ENCODE measurements at regions not wholly inside any gene's neighbourhood (a gene's known extent, or its start where the extent isn't known, plus 50 kb on each side); places are given as distances from the start of the nearest gene placed in this dataset.

DNA sequence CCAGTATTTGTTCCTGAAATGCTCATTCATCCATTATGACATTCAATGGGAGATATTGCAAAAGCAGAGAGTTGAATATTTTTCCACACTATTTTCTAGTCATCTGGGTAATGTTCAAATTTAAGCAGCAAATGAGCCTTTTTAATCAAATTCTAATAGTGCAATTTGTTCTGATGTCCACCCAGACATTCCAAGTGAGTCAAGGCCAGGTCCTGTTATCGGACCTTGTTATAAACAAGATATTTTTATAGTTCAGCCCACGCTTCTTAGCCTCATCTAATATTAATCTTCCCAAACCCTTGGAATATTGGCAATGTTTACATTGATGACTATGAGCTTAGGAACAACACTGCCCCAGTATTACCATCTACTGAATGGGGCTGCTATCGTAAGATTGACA lies 500.1 kb upstream of the PHF14 start:
- no peak overlapping the region for H3K27ac Mint-ChIP-seq
- ATAC-seq (no peak), DNase-seq (ENCODE audit: low spot score) (no peak)
- TF ChIP-seq ZBTB21 (CRISPR knock-in tag; IDR thresholded peaks at IDR 0.05; ENCODE audit: borderline replicate concordance): no peak
- TF ChIP-seq, protein P1, sequence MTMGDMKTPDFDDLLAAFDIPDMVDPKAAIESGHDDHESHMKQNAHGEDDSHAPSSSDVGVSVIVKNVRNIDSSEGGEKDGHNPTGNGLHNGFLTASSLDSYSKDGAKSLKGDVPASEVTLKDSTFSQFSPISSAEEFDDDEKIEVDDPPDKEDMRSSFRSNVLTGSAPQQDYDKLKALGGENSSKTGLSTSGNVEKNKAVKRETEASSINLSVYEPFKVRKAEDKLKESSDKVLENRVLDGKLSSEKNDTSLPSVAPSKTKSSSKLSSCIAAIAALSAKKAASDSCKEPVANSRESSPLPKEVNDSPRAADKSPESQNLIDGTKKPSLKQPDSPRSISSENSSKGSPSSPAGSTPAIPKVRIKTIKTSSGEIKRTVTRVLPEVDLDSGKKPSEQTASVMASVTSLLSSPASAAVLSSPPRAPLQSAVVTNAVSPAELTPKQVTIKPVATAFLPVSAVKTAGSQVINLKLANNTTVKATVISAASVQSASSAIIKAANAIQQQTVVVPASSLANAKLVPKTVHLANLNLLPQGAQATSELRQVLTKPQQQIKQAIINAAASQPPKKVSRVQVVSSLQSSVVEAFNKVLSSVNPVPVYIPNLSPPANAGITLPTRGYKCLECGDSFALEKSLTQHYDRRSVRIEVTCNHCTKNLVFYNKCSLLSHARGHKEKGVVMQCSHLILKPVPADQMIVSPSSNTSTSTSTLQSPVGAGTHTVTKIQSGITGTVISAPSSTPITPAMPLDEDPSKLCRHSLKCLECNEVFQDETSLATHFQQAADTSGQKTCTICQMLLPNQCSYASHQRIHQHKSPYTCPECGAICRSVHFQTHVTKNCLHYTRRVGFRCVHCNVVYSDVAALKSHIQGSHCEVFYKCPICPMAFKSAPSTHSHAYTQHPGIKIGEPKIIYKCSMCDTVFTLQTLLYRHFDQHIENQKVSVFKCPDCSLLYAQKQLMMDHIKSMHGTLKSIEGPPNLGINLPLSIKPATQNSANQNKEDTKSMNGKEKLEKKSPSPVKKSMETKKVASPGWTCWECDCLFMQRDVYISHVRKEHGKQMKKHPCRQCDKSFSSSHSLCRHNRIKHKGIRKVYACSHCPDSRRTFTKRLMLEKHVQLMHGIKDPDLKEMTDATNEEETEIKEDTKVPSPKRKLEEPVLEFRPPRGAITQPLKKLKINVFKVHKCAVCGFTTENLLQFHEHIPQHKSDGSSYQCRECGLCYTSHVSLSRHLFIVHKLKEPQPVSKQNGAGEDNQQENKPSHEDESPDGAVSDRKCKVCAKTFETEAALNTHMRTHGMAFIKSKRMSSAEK (CRISPR knock-in tag; IDR thresholded peaks at IDR 0.05; ENCODE audit: borderline replicate concordance): no peak
- TF ChIP-seq NR3C1 (CRISPR knock-in tag; conservative IDR thresholded peaks at IDR 0.05; ENCODE audit: low read depth): no peak
- TF ChIP-seq ZNF423 (CRISPR knock-in tag; IDR thresholded peaks at IDR 0.05): no peak
- no peak for TF ChIP-seq FOXP1 (CRISPR knock-in tag; IDR thresholded peaks at IDR 0.05; ENCODE audit: borderline replicate concordance)
- TF ChIP-seq ZNF263 (CRISPR knock-in tag; IDR thresholded peaks at IDR 0.05; ENCODE audit: low read depth): no peak
- no peak for TF ChIP-seq TEAD1 (CRISPR knock-in tag; IDR thresholded peaks at IDR 0.05)
- TF ChIP-seq, protein P2, sequence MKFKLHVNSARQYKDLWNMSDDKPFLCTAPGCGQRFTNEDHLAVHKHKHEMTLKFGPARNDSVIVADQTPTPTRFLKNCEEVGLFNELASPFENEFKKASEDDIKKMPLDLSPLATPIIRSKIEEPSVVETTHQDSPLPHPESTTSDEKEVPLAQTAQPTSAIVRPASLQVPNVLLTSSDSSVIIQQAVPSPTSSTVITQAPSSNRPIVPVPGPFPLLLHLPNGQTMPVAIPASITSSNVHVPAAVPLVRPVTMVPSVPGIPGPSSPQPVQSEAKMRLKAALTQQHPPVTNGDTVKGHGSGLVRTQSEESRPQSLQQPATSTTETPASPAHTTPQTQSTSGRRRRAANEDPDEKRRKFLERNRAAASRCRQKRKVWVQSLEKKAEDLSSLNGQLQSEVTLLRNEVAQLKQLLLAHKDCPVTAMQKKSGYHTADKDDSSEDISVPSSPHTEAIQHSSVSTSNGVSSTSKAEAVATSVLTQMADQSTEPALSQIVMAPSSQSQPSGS (CRISPR knock-in tag; IDR thresholded peaks at IDR 0.05; ENCODE audit: borderline replicate concordance, low read depth): no peak
- no peak for TF ChIP-seq JUN (CRISPR knock-in tag; IDR thresholded peaks at IDR 0.05)
- TF ChIP-seq CREB1 (CRISPR knock-in tag; IDR thresholded peaks at IDR 0.05): no peak
- no peak for TF ChIP-seq ELF4 (CRISPR knock-in tag; IDR thresholded peaks at IDR 0.05; ENCODE audit: low read depth)
- TF ChIP-seq GABPB1 (CRISPR knock-in tag; IDR thresholded peaks at IDR 0.05): no peak
- TF ChIP-seq, protein P3, sequence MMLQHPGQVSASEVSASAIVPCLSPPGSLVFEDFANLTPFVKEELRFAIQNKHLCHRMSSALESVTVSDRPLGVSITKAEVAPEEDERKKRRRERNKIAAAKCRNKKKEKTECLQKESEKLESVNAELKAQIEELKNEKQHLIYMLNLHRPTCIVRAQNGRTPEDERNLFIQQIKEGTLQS (CRISPR knock-in tag; conservative IDR thresholded peaks at IDR 0.05): no peak
- no peak for TF ChIP-seq ZNF121 (CRISPR knock-in tag; IDR thresholded peaks at IDR 0.05)
- no peak for TF ChIP-seq NR2C2 (CRISPR knock-in tag; IDR thresholded peaks at IDR 0.05)
- TF ChIP-seq, protein P4, sequence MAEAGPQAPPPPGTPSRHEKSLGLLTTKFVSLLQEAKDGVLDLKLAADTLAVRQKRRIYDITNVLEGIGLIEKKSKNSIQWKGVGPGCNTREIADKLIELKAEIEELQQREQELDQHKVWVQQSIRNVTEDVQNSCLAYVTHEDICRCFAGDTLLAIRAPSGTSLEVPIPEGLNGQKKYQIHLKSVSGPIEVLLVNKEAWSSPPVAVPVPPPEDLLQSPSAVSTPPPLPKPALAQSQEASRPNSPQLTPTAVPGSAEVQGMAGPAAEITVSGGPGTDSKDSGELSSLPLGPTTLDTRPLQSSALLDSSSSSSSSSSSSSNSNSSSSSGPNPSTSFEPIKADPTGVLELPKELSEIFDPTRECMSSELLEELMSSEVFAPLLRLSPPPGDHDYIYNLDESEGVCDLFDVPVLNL (CRISPR knock-in tag; IDR thresholded peaks at IDR 0.05; ENCODE audit: borderline replicate concordance, low read depth): no peak
- TF ChIP-seq IRF2 (CRISPR knock-in tag; IDR thresholded peaks at IDR 0.05; ENCODE audit: borderline replicate concordance, low read depth): no peak
- TF ChIP-seq, protein P5, sequence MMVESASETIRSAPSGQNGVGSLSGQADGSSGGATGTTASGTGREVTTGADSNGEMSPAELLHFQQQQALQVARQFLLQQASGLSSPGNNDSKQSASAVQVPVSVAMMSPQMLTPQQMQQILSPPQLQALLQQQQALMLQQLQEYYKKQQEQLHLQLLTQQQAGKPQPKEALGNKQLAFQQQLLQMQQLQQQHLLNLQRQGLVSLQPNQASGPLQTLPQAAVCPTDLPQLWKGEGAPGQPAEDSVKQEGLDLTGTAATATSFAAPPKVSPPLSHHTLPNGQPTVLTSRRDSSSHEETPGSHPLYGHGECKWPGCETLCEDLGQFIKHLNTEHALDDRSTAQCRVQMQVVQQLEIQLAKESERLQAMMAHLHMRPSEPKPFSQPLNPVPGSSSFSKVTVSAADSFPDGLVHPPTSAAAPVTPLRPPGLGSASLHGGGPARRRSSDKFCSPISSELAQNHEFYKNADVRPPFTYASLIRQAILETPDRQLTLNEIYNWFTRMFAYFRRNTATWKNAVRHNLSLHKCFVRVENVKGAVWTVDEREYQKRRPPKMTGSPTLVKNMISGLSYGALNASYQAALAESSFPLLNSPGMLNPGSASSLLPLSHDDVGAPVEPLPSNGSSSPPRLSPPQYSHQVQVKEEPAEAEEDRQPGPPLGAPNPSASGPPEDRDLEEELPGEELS (CRISPR knock-in tag; IDR thresholded peaks at IDR 0.05): no peak
- no peak for TF ChIP-seq NFYB (CRISPR knock-in tag; conservative IDR thresholded peaks at IDR 0.05; ENCODE audit: low read depth)
- no peak for TF ChIP-seq ZNF416 (CRISPR knock-in tag; IDR thresholded peaks at IDR 0.05)
- ChIA-PET CTCF (no interaction called here), POLR2A (no interaction called here)
- H3K36me3 Mint-ChIP-seq: no peaks in the 10 kb centered on the region
- no peak overlapping the region for H3K4me3 Mint-ChIP-seq
- no peaks in the 10 kb centered on the region for H3K27me3 Mint-ChIP-seq (ENCODE audit: low read depth)
- H3K9me3 Mint-ChIP-seq: no peaks in the 10 kb centered on the region
- no peaks in the 10 kb centered on the region for H3K4me1 Mint-ChIP-seq

Data from WTC11 (cell line).